Osteoblast (primary cell): ENCODE measurements at regions not wholly inside any gene's neighbourhood (a gene's known extent, or its start where the extent isn't known, plus 50 kb on each side); places are given as distances from the start of the nearest gene placed in this dataset.

Experiments used
- DNase-seq: peaks from one replicate; pipeline ENCODE4 v3.0.0; 2011; ENCODE audit warnings: low spot score, mixed read lengths; ENCODE audit not compliant: insufficient read length; ENCODE audit errors: missing footprints
- H2AFZ ChIP-seq: 2 replicates; pipeline ENCODE4 v1.6.0; 2011; ENCODE audit warnings: mild to moderate bottlenecking, low read length
- H3K27ac ChIP-seq: 2 replicates; pipeline ENCODE4 v1.5.1; 2011; ENCODE audit warnings: mild to moderate bottlenecking, low read depth, low read length, moderate library complexity
- H3K27me3 ChIP-seq: 2 replicates; pipeline ENCODE4 v1.6.0; 2012; ENCODE audit warnings: mild to moderate bottlenecking, control low read depth, inconsistent platforms, low read length, moderate library complexity; ENCODE audit not compliant: insufficient read depth
- H3K36me3 ChIP-seq: 2 replicates; pipeline ENCODE4 v1.5.1; 2011; ENCODE audit warnings: mild to moderate bottlenecking, low read length, control low read depth, moderate library complexity; ENCODE audit not compliant: insufficient read depth
- H3K4me1 ChIP-seq: 2 replicates; pipeline ENCODE4 v1.5.1; 2011; ENCODE audit warnings: mild to moderate bottlenecking, low read length, control low read depth, moderate library complexity; ENCODE audit not compliant: insufficient read depth
- H3K4me2 ChIP-seq: 2 replicates; pipeline ENCODE4 v1.6.0; 2011; ENCODE audit warnings: mild to moderate bottlenecking, low read length; ENCODE audit not compliant: insufficient read depth
- H3K4me3 ChIP-seq: fragments of 200-600 bp; sonication (generic); 3 replicates; pipeline ENCODE4 v1.5.1; 2012; ENCODE audit warnings: mild to moderate bottlenecking, low read length, inconsistent platforms; ENCODE audit not compliant: insufficient read depth
- H3K79me2 ChIP-seq: 2 replicates; pipeline ENCODE4 v1.6.0; 2012; ENCODE audit warnings: mild to moderate bottlenecking, low read length, control low read depth, inconsistent platforms; ENCODE audit not compliant: insufficient read depth
- H3K9me3 ChIP-seq: 2 replicates; pipeline ENCODE4 v1.5.1; 2011; ENCODE audit warnings: low read depth, low read length, control low read depth
- H4K20me1 ChIP-seq: 2 replicates; pipeline ENCODE4 v1.6.0; 2012; ENCODE audit warnings: mild to moderate bottlenecking, low read length, control low read depth; ENCODE audit not compliant: insufficient read depth
- TF ChIP-seq, protein P1 (sequence below): IDR thresholded peaks from 2 replicates; pipeline ENCODE4 v1.5.1; 2011; ENCODE audit warnings: mild to moderate bottlenecking, low read depth, low read length, moderate library complexity; ENCODE audit errors: extremely low read depth

DNA sequence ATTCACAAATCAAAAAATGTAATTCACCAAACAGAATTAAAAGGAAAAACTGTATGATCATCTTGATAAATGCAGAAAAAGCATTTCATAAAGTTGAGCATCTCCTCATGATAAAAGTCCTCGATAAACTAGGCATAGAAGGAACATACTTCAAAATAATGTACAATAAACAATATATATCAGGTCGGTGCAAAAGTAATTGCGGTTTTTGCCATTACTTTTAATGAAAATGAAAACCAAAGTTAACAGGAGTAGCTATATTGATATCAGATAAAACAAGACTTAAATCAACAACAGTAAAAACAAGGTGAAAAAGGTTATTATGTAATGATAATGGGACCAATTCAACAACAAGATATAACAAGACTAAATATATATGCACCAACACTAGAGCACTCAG, 372.1 kb downstream of the RAB28 start:
- H3K79me2 ChIP-seq, result no peaks in the 10 kb centered on the region
- DNase-seq, result no peak
- H3K27ac ChIP-seq, result no peak overlapping the region
- no peak overlapping the region for H2AFZ ChIP-seq
- no peaks in the 10 kb centered on the region for H3K27me3 ChIP-seq
- TF ChIP-seq, protein P1, sequence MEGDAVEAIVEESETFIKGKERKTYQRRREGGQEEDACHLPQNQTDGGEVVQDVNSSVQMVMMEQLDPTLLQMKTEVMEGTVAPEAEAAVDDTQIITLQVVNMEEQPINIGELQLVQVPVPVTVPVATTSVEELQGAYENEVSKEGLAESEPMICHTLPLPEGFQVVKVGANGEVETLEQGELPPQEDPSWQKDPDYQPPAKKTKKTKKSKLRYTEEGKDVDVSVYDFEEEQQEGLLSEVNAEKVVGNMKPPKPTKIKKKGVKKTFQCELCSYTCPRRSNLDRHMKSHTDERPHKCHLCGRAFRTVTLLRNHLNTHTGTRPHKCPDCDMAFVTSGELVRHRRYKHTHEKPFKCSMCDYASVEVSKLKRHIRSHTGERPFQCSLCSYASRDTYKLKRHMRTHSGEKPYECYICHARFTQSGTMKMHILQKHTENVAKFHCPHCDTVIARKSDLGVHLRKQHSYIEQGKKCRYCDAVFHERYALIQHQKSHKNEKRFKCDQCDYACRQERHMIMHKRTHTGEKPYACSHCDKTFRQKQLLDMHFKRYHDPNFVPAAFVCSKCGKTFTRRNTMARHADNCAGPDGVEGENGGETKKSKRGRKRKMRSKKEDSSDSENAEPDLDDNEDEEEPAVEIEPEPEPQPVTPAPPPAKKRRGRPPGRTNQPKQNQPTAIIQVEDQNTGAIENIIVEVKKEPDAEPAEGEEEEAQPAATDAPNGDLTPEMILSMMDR, result no peak
- H3K4me1 ChIP-seq, result no peaks in the 10 kb centered on the region
- H3K4me3 ChIP-seq, result no peak overlapping the region
- no peaks in the 10 kb centered on the region for H4K20me1 ChIP-seq
- peaks cover 2% of the 10 kb centered on the region for H3K9me3 ChIP-seq
- H3K36me3 ChIP-seq, result no peaks in the 10 kb centered on the region
- no peak overlapping the region for H3K4me2 ChIP-seq

DNA sequence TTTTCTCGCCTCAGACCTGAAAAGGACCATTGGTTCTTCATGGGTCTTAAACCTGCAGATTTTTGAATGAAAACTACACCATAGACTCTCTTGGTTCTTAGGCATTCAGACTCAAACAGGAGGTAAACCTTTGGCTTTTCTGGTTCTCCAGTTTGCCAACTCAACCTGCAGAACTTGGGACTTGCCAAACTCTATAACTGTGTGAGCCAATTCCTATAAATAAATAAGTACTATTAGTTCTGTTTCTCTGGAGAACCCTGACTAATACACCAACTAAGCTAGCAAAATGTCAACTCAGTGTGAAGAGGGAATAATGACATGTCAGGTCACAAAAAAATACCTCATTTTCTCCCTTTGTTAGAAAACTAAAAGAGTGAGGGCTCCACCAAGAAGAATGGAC, 374.6 kb downstream of the RAB28 start:
- H3K4me1 ChIP-seq, result no peaks in the 10 kb centered on the region
- no peaks in the 10 kb centered on the region for H3K27me3 ChIP-seq
- no peaks in the 10 kb centered on the region for H3K9me3 ChIP-seq
- TF ChIP-seq, protein P1, result no peak
- no peak overlapping the region for H3K27ac ChIP-seq
- H3K79me2 ChIP-seq, result no peaks in the 10 kb centered on the region
- H4K20me1 ChIP-seq, result no peaks in the 10 kb centered on the region
- no peak overlapping the region for H2AFZ ChIP-seq
- H3K4me3 ChIP-seq, result no peak overlapping the region
- no peaks in the 10 kb centered on the region for H3K36me3 ChIP-seq
- no peak for DNase-seq
- H3K4me2 ChIP-seq, result no peak overlapping the region

DNA sequence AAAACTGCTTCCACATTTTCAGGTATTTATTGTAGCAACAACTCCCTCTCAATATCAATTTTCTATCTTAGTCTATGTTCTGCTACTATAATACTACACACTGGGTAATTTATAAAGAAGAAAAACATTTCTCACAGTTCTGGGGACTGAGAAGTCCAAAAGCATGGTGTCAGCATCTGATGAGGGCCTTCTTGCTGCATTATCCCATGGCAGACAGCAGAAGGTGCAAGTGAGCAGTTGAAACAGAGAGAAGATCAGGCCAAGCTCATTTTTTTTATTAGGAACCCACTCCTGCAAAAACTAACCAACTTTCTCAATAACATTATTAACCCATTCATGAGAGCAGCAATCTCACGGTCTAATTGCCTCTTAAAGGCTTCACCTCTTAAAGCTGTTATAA, 376.0 kb downstream of the RAB28 start:
- TF ChIP-seq, protein P1, result no peak
- no peaks in the 10 kb centered on the region for H4K20me1 ChIP-seq
- no peak overlapping the region for H2AFZ ChIP-seq
- H3K9me3 ChIP-seq, result no peaks in the 10 kb centered on the region
- no peak overlapping the region for H3K27ac ChIP-seq
- no peak overlapping the region for H3K4me2 ChIP-seq
- no peaks in the 10 kb centered on the region for H3K36me3 ChIP-seq
- H3K4me3 ChIP-seq, result no peak overlapping the region
- DNase-seq, result no peak
- no peaks in the 10 kb centered on the region for H3K27me3 ChIP-seq
- no peaks in the 10 kb centered on the region for H3K79me2 ChIP-seq
- H3K4me1 ChIP-seq, result no peaks in the 10 kb centered on the region

DNA sequence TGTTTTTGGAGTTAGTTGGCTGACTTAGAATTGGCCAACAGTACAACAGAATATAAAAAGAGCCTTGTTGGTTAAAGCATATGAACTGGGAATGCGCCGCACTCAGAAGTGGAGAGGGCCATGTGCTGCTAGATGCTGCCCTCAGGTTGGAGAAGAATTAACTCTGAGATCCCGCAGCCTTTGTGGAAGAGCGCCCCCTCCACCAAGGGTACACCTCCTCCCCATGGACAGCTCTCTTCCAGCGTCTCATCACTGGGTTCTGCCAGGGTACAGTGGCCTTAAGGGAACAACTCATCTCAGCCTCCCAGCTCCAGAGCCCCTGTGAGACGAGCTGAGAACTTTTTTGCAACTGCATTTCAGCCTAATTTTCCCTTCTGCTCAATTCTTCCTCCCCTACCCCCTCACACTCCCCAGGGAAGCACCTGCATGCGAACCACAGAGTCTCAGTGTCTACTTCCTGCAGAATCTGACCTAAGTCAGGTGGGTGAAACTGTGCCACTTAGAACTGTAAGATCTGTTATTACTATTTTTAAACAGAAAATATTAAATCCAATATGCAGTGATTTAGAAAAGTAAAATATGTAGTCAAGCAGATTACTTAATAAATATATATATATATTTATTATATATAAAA, 380.6 kb downstream of the RAB28 start:
- H3K36me3 ChIP-seq, result no peaks in the 10 kb centered on the region
- H2AFZ ChIP-seq, result no peak overlapping the region
- no peaks in the 10 kb centered on the region for H3K4me1 ChIP-seq
- TF ChIP-seq, protein P1, result no peak
- DNase-seq, result no peak
- peaks cover 2% of the 10 kb centered on the region for H3K9me3 ChIP-seq
- H3K79me2 ChIP-seq, result no peaks in the 10 kb centered on the region
- no peaks in the 10 kb centered on the region for H3K27me3 ChIP-seq
- H4K20me1 ChIP-seq, result no peaks in the 10 kb centered on the region
- no peak overlapping the region for H3K4me2 ChIP-seq
- H3K27ac ChIP-seq, result no peak overlapping the region
- H3K4me3 ChIP-seq, result no peak overlapping the region
